EH (cell line): ENCODE measurements at regions not wholly inside any gene's neighbourhood (a gene's known extent, or its start where the extent isn't known, plus 50 kb on each side); places are given as distances from the start of the nearest gene placed in this dataset.

Experiments
- DNase-seq: peaks from one replicate; pipeline ENCODE4 v3.0.0-alpha.2; 2015; ENCODE audit warnings: low read depth

DNA sequence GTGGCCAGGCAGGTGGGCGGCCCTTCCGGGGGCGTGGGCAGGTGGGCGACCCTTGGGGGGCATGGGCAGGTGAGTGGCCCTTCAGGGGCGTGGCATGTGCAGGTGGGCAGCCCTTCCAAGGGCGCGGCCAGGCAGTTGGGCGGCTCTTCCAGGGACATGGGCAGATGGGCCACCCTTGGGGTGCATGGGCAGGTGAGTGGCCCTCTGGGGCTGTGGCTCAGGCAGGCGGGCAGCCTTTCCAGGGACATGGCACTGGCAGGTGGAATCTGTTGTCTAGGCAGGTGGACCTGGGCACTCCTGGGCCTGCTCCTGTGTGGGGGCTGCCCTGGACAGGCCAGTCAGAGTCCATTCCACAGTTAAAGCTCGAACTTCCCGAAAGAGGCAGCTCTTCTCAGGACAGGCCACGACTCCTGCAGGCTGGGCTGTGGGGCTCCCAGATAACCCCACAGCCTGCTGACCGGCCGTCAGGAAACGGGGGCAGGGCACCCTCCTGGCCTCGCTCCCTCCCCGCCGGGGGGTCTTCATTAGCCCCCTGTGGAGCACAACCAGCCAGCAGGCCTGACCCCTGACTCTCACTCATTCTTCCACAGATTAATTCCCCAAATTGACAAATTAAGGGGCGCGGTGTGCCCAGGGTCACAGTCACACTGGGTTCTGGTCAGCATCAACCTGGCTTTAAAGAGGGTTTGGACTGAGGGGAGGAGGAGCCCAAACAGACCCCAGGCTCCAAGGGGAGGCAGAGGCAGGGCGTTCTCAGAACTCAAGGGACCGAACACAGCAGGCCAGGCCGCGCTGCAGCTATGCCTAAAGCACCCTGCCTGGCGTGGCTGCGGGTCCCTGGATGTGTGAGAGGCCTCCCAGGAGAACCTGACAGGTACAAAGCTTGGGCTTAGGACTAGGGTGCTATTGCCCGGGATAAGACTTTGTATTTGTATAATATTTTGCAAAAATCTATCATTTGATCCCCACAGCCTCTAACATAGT is 130.0 kb downstream of the DLL1 start:
- no peak for DNase-seq

DNA sequence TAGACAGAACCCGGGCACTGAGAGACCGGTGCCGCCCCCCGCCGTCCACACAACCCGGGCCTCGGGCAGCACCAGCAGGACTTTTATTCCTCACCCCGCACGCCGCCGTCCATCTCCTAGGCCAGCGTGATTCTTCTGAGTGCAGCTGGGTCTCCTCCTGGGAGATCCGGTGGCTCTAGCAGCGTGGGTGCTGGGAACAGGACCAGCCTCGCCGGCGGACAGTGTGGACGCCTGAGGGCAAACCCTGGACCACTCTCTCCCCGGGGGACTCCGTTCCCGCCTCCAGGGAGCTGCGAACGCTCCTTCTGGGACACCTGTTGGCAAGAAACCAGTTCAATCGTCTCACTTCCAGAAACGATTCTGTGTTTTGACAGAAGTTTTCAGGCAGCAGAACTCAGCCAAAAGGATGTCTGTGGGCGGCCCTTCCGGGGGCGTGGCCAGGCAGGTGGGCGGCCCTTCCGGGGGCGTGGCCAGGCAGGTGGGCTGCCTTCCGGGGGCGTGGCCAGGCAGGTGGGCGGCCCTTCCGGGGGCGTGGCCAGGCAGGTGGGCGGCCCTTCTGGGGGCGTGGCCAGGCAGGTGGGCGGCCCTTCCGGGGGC is 130.7 kb downstream of the DLL1 start:
- DNase-seq, result no peak

DNA sequence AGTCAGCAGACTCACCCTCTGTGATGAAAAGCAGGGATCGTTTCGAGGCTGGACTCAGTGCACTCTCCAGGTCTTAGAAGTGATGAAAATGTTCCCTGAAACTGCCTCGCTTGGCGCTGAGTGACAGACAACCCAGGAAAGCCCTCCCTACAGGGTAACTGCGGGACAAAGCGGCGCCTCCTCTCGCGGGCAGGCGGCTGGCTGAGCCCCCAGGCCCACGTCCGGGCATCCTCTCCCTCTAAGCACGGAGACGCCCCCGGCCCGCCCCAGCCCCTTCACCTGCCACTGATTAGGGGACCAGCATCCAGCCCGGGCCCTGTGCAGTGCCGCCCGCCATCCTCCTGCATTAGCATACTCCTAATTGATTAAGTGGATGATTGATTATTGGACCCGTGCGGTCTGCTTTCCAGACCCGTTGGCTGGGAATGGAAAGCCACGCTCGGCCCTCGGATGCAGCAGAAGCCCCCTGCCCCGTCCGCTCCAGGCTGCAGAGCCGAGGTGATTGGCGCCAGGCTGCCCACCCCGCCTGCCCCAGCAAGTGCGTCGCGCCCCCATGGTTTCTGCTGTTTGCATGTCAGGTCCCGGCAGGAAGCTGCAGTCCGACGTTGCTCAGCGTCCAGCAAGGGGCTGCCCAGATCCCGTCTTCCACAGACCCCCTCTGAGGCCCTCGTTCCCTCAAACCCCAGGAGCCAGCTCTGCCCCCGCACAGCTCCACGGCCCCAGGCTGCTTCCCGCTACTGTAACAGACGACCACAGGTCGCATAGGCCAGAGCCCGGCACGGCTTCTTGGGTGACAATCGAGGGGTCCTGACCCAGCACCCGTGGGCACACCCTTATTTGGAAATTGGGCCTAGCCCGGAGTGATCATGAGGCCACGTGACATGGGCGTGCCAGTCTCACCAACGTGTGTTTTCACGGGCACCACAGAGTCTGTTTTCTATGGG is 131.6 kb downstream of the DLL1 start:
- DNase-seq, result no peak

DNA sequence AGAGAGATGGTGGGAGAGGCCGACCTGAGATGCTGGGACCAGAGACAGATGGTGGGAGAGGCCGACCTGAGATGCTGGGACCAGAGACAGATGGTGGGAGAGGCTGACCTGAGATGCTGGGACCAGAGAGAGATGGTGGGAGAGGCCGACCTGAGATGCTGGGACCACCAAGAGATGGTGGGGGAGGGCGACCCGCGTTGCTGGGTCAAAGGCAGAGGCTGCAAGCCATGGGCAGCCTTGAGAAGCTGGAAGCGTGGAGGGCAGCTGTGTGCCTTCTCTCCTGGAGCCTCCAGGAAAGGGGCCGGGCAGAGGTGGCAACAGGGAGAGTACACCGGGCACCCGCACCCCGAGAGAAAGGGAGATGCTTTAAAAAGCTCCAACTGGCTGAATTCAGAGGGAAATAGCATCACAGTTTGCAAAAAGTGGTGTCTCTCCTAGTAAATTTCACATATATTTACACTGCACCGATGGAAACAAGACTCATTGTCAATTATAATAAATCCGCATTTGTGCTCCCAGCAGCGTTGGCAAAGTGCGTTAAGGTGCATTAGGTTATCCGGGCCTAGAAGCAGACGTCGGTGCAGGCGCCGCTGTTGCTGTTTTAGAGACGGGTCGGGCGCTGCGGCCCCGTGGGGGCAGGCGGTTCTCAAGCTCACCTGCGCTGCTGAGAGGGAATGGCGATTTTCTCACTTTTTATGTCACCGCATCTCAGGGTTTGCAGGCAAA is 132.4 kb downstream of the DLL1 start:
- DNase-seq, result no peak

DNA sequence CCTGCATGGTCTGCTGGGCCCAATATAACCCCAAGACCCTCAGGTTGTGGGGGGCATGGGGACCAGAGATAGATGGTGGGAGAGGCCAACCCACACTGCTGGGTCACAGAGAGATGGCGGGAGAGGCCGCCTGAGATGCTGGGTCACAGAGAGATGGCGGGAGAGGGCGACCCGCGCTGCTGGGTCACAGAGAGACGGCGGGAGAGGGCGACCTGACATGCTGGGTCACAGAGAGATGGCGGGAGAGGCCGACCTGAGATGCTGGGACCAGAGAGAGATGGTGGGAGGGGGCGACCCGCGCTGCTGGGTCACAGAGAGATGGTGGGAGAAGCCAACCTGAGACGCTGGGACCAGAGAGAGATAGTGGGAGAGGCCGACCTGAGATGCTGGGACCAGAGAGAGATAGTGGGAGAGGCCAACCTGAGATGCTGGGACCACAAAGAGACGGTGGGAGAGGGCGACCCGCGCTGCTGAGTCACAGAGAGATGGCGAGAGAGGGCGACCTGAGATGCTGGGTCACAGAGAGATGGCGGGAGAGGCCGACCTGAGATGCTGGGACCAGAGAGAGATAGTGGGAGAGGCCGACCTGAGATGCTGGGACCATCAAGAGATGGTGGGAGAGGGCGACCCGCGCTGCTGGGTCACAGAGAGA is 133.2 kb downstream of the DLL1 start:
- DNase-seq, result no peak

DNA sequence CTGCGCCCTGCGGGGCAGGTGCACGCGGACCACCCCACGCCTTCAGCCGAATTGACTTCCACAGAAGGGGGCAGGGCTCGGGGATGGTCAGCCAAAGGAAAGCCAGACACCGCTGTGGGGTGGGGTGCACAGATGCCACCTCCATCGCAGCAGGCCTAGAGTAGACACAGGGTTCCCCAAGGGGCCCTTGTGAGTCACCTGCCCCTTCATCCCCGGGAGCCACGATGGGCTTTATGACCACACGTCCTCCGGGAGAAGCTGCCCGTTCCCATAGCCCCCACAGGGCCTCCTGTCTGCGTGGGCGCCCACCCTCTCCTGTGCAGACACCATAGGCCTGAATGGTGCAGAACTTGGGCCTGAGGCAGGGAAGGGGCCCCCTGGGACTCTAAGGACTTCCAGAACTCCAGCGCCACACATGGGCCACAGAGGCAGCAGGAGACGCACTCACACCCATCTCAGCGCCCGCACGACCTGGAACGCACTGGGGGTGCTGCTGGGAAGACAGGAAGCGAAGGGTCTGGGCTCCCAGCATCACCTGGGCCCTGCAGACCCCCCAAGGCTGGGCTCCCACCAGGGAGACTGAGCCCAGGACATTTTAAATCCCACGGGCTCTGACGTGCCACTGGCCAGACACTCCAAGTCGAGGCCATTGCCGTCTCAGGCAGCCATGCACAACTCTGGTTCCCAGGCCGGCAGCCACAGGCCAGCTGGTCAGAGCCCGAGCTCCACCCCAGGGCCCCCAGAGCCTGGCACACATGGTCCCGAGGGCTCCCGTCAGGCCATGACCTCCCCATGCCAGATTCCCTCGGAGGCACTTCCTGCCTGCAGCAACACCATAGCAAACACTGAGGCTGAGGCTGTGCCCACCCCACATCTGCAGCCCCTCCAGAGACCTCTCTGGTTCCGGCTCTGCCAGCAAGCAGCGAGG is 134.2 kb downstream of the DLL1 start:
- no peak for DNase-seq

DNA sequence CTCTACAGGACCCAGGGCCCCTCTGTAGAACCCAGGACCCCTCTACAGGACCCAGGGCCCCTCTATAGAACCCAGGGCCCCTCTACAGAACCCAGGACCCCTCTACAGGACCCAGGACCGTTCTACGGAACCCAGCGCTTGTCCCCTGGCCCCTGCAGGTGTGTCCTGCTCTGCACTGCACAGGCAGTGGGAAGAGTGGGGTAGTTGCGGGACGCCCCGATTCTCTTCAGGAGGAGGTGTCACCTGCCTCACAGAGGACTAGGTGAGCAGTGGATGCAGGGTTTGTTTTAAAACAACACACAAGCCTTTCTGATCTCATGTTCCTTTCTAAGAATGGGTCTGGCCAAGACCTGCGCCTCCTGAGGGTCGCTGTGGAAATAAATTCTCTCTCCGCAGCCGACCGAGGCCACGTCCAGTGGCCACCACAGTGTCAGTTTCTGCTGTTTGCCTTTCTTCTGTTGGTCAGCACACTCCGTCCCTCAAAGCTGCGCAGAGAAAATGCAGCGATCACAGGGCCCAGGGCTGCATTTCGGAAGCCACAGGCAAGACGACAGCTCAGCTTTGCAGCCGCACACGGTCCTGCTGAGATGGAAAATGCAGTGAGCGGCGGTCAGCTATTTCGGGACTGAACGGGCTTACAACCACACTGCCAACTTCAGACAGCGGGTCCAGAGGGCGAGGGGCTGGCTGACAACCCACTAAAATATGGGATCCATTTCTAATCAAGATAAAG is 135.2 kb downstream of the DLL1 start:
- no peak for DNase-seq

DNA sequence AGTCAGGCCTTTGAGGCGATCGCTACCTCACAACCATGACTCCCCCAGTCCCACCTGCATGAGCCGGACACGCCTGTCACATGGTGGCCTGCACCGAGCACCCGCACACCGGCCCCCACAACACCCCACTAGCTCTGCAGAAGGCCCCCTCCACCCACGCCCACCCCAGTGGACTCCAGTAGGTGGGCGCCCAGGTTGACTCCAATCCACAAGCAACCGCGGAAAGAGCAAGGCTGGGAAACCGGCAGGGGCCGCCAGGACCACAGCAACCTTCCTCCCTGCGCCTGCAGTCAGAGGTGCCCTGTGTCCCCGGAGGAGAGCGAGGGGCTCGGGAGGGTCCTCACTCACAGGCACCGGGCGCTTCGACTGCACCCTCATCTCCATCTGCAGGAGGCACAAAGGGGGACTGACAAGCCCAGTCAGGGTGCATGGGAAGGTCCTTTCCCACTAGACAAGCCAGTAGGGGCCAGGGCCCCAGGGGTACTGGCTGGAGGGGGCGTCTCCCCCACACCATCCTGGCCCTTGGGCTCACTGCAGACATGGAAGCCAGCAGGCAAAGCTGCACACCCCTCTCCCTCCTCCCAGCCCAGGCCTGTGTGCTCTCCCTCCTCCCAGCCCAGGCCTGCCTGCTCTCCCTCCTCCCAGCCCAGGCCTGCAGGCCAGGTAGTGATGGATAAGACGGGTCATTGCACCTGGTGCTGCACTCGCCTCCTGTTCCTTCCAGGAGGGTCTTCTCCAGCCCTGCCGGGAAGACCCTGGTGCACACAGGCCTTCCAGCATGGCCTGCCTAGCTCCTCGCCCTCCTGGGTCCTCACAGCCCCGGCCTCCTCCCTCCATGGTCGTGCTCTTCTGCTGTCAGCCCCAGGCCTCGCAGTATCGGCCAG is 137.2 kb downstream of the DLL1 start:
- DNase-seq, result no peak

DNA sequence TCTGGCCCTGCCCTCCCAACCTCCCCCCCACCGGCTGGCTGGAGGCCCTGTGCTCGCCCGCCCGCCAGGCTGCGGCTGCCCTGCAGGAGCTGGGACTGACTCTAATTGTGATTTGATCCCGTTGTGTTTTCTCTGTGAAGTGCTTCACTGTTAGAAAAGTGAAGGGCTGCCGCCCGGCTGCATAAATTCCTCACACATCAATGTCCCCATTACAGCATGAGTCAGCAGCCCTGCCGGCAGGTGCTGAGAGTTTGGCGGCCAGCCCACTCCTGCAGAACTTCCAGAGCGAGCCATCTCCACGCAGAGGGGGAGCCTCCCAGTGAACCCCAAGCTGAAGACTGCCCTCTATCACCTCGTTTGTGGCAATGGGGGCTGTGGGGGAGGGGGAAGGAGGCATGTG is 137.9 kb downstream of the DLL1 start:
- no peak for DNase-seq

DNA sequence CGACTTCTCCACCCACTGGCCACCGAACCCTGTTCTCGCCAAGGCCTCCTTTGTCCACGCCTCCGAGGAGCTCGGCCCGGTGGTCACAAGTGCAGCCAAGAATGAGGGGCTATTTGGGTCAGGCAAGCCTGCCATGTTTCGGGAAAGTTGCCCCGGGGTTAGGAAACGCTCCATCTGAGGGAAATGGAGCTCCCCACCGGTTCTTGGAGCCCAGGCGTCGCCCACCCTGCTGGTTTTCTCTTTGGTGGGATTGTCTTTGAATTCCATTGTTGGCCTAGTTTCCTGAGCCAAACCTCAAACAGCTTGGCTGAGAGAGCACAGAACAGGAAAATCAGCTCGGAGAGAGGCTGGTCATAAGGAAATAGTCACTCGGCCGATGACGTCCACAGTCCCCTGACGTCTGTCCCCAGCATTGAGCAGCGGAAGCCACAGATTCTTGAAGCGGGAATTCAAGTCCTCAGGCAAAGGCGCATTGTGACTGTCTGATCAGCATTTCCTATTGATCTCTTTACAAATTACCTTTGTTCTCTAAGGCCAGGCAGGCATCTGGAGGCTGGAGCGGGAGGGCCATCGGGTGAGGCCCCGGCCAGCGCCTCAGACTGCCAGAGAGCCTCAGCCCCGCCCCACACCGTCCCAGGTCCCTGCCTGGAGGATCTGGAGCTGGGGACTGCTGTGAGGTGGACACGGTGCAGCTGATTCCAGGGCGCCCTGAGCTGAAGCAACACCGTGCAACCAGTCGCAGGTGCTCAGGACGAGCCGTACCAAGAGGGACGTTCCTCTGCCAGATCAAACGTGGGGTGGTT is 138.6 kb downstream of the DLL1 start:
- no peak for DNase-seq

DNA sequence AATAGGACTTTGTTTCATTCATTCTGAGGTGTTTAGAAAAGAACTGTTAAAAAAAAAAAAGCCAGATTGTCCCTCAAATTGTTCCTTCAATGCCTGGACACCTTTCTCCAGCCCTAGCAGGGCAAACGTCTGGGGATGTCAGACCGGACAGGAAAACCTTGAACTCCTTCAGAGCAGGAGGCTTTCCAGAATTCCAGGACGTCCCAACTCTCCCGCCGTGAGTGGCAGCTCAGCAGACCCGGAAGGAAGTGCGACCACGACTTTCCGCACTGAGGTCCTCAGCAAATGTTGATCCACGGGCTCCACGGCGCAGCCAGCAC is 139.1 kb downstream of the DLL1 start:
- DNase-seq, result no peak

DNA sequence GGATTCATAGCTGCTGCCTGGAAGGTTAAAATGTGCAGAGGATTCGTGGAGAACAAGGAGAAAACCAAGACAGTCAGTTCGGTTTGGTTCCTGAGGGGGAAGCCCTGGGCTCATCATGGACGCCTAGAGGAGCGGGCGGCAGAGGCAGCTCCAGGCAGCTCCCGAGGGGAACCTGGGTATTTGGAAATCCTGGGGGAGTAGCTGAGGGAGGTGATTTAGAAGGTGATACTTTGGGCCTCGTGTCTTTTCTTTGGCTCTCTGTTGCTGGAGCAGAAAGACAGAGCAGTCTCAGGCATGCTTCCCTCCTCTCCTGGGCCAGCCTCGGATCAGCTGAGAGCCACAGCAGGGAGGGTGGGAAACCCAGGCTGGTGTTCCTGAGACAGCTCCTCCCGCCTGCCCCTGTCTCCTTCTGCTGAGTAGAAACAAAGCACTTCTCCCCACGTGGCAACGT is 139.5 kb downstream of the DLL1 start:
- DNase-seq, result no peak

DNA sequence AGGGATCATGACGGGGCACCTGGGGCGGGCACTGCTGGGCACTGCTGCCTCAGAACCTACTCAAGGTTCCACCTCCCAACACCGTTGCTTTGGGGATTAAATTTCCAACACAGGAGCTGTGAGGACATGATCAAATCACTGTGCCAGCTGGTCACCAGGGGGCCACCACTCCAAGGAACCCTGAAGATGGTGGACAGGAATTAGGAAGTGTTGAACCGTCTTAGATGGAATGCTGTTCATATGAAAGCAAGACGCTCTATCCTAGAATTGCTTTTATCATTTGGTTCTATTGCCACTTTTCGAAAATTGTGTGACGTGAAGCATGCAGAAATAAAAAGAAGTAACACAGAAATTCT is 140.3 kb downstream of the DLL1 start:
- DNase-seq, result no peak

DNA sequence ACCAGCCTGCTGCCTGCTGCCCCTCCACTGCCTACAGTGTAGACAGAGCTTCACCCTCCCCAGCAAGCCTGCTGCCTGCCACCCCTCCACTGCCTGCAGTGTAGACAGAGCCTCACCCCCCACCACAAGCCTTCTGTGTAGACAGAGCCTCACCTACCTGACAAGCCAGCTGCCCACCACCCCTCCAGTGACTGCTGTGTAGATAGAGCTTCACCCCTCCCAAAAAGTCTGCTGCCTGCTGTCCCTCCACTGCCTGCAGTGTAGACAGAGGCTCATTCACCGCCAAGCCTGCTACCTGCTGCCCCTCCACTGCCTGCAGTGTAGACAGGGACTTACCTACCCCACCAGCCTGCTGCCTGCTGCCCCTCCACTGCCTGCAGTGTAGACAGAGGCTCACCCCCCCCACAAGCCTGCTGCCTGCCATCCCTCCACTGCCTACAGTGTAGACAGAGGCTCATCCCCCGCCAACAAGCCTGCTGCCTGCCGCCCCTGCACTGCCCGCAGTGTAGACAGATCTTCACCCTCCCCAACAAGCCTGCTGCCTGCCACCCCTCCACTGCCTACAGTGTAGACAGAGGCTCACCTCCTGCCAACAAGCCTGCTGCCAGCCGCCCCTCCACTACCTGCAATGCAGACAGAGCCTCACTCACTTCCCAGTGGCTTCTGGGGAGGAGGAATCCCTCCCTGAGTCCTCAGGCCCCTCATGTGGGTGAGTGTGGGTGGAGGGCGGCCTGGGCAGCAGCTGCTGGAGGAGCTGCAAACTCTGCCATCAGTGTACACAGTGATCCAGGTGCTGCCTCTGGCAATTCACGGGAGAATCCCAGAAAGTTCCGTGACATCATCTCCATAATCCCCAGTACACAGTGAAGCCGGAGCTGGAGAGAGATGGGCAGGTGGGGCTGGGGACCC is 140.9 kb downstream of the DLL1 start:
- DNase-seq, result no peak

DNA sequence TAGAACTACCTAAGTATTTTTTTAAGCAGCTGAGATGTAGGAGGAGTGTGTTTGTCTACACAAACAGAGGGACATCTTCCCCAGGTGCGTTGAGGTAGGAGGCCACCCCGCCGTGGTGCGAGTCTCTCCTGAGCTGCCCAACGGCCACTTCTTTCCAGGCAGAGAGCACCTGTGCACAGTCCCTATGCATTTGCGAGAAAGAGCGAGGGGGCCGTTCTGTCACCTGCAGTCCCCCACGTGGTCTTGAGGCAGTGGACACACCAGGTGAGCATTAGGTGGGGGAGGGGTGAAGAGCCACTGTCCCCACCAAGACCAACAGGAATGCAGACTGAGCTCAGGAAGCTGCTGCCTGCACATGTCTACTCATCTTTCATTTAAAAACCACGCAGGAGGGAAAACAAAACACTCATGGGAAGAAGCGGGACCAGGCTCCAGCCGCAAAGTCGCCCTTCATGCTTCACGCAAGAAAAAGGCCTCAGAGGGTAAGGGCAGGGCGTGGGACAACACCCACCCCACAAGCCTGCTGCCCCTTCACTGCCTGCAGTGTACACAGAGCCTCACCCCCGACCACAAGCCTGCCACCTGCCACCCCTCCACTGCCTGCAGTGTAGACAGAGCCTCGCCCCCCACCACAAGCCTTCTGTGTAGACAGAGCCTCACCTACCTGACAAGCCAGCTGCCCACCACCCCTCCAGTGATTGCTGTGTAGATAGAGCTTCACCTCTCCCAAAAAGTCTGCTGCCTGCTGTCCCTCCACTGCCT is 142.0 kb downstream of the DLL1 start:
- DNase-seq, result no peak
